ENCODE measurements at regions not wholly inside any gene's neighbourhood (a gene's known extent, or its start where the extent isn't known, plus 50 kb on each side); places are given as distances from the start of the nearest gene placed in this dataset.
A peak's percentile ranks its signal among the peaks of the same experiment; 100 is the strongest.

DNA sequence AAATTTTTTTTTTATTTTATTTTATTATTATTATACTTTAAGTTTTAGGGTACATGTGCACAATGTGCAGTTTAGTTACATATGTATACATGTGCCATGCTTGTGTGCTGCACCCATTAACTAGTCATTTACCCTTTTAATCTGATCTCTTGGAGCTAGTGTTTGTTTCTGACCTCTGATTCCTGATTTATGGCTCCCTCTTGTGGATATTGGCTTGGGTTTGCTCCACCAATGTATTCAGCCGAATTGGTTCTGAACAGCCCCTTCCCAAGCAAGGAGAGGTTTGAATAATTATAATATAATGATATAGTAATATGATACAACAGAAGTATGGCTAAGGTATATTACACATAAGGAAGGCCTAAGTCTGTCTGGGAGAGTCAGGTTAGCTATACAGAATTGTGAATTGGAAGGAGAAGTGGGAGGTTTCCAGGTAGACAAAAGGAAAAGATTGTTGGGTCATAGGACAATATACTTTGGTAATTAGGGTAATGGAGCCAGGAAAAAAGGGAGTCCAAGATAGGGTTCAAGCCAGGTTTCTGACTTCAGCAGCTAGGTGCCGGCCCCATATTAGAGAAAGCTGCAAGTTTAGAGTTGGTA, 53.1 kb upstream of the HMCN1 start:
- POLR2A ChIA-PET, result no interaction called here
- TF ChIP-seq LEF1 (IDR thresholded peaks at IDR 0.05; ENCODE audit: borderline replicate concordance) (no peak), CTBP1 (IDR thresholded peaks at IDR 0.05; ENCODE audit: borderline replicate concordance) (no peak), HDGF (IDR thresholded peaks at IDR 0.05; ENCODE audit: borderline replicate concordance) (no peak), SP1 (IDR thresholded peaks at IDR 0.05) (no peak), L3MBTL2 (conservative IDR thresholded peaks at IDR 0.05) (no peak), SUZ12 (IDR thresholded peaks at IDR 0.05) (no peak), ZNF384 (IDR thresholded peaks at IDR 0.05) (no peak), ELF4 (IDR thresholded peaks at IDR 0.05) (no peak), NFRKB (IDR thresholded peaks at IDR 0.05) (no peak), FOXK2 (IDR thresholded peaks at IDR 0.05) (no peak)
- CTCF ChIA-PET, result interaction anchor here (0.5 to 1.4 kb wide), 12 partner anchors 11 to 875 kb away, joined by 3 to 9 read pairs (median 4); partner anchors contain the start of gene HMCN1
- DNase-seq (ENCODE audit: extremely low spot score), result peak; percentile 52

DNA sequence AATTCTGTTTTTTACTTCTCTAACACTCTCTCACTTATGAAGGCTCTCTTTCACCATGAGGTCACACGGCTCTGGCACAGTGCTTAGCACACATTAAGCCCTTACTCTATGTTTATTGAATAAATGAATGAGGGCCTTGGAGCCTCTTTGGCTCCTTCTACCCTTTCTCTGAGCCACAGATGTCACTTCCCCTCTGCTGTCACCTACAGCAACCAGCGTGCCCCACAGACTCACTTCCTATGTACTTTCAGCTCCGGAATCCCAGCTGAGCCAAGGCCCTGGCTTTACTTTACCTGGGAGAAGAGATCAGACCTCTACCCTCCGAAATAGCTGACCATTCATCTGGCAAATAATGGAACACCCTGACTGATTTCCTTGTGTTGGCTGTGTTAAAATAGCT, 53.7 kb upstream of the HMCN1 start:
- POLR2A ChIA-PET, result no interaction called here
- DNase-seq (ENCODE audit: extremely low spot score), result no peak
- CTCF ChIA-PET, result interaction anchor here (0.6 to 1.4 kb wide), 11 partner anchors 11 to 874 kb away, joined by 3 to 9 read pairs (median 5); partner anchors contain the start of gene HMCN1
- no peak for TF ChIP-seq TARDBP (IDR thresholded peaks at IDR 0.05)
- no peak for TF ChIP-seq FOXK2 (IDR thresholded peaks at IDR 0.05)
- no peak for TF ChIP-seq SUZ12 (IDR thresholded peaks at IDR 0.05)
- no peak for TF ChIP-seq CTBP1 (IDR thresholded peaks at IDR 0.05; ENCODE audit: borderline replicate concordance)
- TF ChIP-seq HDGF (IDR thresholded peaks at IDR 0.05; ENCODE audit: borderline replicate concordance), result no peak
- TF ChIP-seq FOXM1 (IDR thresholded peaks at IDR 0.05; ENCODE audit: borderline replicate concordance), result no peak
- TF ChIP-seq ELF4 (IDR thresholded peaks at IDR 0.05), result no peak

DNA sequence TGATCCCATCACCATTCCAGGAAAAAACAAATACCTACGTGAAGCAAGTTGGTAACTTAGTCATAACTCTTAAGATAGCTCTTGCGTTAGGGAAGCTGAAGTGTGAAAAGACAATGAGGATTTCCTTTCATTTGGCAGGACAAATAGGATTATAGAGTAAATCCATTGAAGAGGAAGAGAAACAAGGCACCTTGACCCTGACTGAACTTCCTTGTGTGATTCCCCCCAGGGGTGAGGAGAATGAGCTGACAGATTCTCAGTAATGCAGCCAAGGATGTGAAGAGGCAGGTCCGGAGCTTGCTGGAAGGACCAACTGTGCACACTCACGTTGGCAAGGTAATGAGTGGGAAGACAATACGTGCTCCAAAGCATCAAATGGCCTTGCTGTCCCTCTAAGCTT, 55.0 kb upstream of the HMCN1 start:
- no peak for DNase-seq (ENCODE audit: extremely low spot score)
- ChIA-PET CTCF (interaction anchor here (0.7 kb wide), 1 partner anchor 9 kb away, joined by 5 read pairs; no protein-coding TSS in a partner anchor), POLR2A (no interaction called here)
- TF ChIP-seq HDGF (IDR thresholded peaks at IDR 0.05; ENCODE audit: borderline replicate concordance), result no peak
- TF ChIP-seq SP1 (IDR thresholded peaks at IDR 0.05), result no peak
- TF ChIP-seq ZNF384 (IDR thresholded peaks at IDR 0.05), result no peak
- TF ChIP-seq FOXM1 (IDR thresholded peaks at IDR 0.05; ENCODE audit: borderline replicate concordance), result no peak

DNA sequence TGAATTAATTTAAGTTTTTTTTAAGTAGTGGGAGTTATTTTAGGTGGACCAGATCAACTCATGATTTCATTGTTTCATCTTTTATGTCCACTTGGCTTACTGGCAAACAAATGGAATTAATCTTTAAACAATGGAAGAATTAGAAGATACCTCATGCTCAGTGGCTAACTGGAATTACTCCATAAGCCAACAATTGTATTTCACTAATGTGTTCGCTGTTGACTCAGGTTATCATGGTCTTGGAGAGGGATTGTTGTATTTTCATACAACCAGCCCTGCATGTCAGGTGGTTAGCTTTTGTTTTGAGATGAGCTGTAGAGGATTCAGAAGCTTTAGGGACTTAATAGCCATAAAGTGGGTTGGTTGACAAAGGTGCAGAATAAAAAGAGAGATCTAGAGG, 57.2 kb upstream of the HMCN1 start:
- no peak for TF ChIP-seq ELF4 (IDR thresholded peaks at IDR 0.05)
- TF ChIP-seq TARDBP (IDR thresholded peaks at IDR 0.05), result no peak
- TF ChIP-seq SUZ12 (IDR thresholded peaks at IDR 0.05), result no peak
- TF ChIP-seq FOXK2 (IDR thresholded peaks at IDR 0.05), result no peak
- TF ChIP-seq L3MBTL2 (conservative IDR thresholded peaks at IDR 0.05), result no peak
- no peak for TF ChIP-seq ZNF384 (IDR thresholded peaks at IDR 0.05)
- no peak for TF ChIP-seq SP1 (IDR thresholded peaks at IDR 0.05)
- no peak for TF ChIP-seq HDGF (IDR thresholded peaks at IDR 0.05; ENCODE audit: borderline replicate concordance)
- TF ChIP-seq NFRKB (IDR thresholded peaks at IDR 0.05), result no peak
- TF ChIP-seq, protein P1, sequence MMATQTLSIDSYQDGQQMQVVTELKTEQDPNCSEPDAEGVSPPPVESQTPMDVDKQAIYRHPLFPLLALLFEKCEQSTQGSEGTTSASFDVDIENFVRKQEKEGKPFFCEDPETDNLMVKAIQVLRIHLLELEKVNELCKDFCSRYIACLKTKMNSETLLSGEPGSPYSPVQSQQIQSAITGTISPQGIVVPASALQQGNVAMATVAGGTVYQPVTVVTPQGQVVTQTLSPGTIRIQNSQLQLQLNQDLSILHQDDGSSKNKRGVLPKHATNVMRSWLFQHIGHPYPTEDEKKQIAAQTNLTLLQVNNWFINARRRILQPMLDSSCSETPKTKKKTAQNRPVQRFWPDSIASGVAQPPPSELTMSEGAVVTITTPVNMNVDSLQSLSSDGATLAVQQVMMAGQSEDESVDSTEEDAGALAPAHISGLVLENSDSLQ (IDR thresholded peaks at IDR 0.05), result no peak
- TF ChIP-seq CTBP1 (IDR thresholded peaks at IDR 0.05; ENCODE audit: borderline replicate concordance), result no peak
- TF ChIP-seq BHLHE40 (IDR thresholded peaks at IDR 0.05; ENCODE audit: borderline replicate concordance), result no peak
- no peak for TF ChIP-seq FOXM1 (IDR thresholded peaks at IDR 0.05; ENCODE audit: borderline replicate concordance)
- no peak for TF ChIP-seq ARNT (IDR thresholded peaks at IDR 0.05)
- ChIA-PET POLR2A (no interaction called here), CTCF (interaction anchor here (0.6 kb wide), 1 partner anchor 115 kb away, joined by 3 read pairs; no protein-coding TSS in a partner anchor)
- DNase-seq (ENCODE audit: extremely low spot score), result no peak

DNA sequence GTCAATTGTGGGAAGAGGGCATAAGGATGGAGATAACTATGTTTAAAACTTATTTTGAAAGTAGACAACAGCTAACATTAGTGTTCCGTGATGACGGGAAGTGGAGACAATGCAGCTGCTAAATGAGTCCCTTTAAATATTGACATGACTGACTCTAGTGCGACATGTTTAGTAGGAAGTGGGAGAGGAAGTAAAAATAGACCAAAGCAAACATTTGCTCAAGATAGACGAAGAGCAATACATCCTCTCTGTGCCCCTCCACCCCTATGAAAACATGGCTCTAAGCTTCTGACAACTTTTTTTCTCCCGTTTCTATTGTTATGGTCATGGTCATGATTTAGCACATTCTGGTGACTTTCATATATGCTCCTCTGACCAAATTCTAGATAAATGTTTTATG, 60.0 kb upstream of the HMCN1 start:
- DNase-seq (ENCODE audit: extremely low spot score), result no peak
- no peak for TF ChIP-seq FOXM1 (IDR thresholded peaks at IDR 0.05; ENCODE audit: borderline replicate concordance)
- TF ChIP-seq ELF4 (IDR thresholded peaks at IDR 0.05), result no peak
- TF ChIP-seq SP1 (IDR thresholded peaks at IDR 0.05), result no peak
- TF ChIP-seq LEF1 (IDR thresholded peaks at IDR 0.05; ENCODE audit: borderline replicate concordance), result no peak
- TF ChIP-seq FOXA1 (IDR thresholded peaks at IDR 0.05), result no peak
- ChIA-PET POLR2A (no interaction called here), CTCF (interaction anchor here (1.7 kb wide), 1 partner anchor 12 kb away, joined by 6 read pairs; no protein-coding TSS in a partner anchor)

DNA sequence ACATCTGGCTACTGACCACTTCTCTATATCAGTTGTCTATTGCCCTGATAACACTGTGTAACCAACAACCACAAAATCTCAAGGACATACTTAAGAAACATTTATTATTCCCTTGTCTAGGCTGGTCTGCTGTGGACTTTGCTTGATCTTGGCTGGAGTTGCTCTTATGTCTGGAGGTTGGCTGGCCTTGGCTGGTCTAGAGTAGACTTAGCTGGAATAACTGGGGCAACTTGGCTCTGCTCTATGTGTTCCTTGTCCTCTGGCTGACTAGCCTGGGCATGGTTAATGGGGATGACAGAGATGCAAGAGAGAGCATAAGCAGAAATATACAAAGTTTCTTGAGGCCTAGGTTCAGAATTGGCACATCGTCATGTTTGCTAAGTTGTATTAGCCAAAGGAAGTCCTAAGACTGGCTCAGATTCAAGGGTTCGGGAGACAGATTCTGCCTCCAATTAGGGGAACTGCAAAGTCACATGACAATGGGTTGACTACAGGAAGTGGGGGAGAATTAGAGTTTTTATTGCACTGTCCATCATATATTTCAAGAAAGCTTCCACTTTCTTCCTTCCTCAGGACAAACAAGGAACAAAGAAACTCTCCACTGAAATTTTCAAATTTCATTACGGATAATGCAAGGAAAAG, 61.4 kb upstream of the HMCN1 start:
- TF ChIP-seq ARNT (IDR thresholded peaks at IDR 0.05), result no peak
- TF ChIP-seq L3MBTL2 (conservative IDR thresholded peaks at IDR 0.05), result no peak
- TF ChIP-seq ZNF384 (IDR thresholded peaks at IDR 0.05), result no peak
- TF ChIP-seq BHLHE40 (IDR thresholded peaks at IDR 0.05; ENCODE audit: borderline replicate concordance), result no peak
- no peak for TF ChIP-seq FOXK2 (IDR thresholded peaks at IDR 0.05)
- POLR2A ChIA-PET, result no interaction called here
- DNase-seq (ENCODE audit: extremely low spot score), result no peak
- CTCF ChIA-PET, result interaction anchor here (1.7 kb wide), 1 partner anchor 11 kb away, joined by 6 read pairs; no protein-coding TSS in a partner anchor

DNA sequence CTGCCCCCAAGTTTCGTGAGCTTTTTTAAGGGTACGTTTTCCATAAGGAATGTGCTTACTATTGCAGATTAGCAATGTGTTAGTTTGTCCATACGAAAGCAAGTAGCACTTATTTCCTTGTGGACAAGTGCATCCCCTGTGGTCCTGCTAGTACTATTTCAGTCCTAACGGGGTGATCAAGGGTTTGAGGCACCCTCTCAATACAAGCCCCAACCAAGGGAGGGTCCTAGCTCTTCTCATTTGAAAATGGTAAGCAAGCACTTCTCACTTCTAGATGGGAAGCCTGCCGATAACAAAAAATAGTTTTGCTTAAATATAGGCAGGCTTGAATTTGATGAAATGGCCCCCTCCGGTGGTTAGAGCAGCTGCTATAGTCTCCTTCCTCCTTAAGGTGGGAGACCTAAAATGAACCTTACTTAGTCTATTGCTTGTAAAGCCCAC, 64.0 kb upstream of the HMCN1 start:
- CTCF ChIA-PET, result interaction anchor here (0.6 to 2.1 kb wide), 7 partner anchors 9 to 832 kb away, joined by 3 to 9 read pairs (median 4); no protein-coding TSS in a partner anchor
- no peak for DNase-seq (ENCODE audit: extremely low spot score)

More for the DNA sequence above, 64.0 kb upstream of the HMCN1 start:
- POLR2A ChIA-PET, result no interaction called here
- TF ChIP-seq LEF1 (IDR thresholded peaks at IDR 0.05; ENCODE audit: borderline replicate concordance) (no peak), FOXK2 (IDR thresholded peaks at IDR 0.05) (no peak), TARDBP (IDR thresholded peaks at IDR 0.05) (no peak), SP1 (IDR thresholded peaks at IDR 0.05) (no peak), ELF4 (IDR thresholded peaks at IDR 0.05) (no peak), ZNF384 (IDR thresholded peaks at IDR 0.05) (no peak), ARNT (IDR thresholded peaks at IDR 0.05) (no peak), SUZ12 (IDR thresholded peaks at IDR 0.05) (no peak), NFRKB (IDR thresholded peaks at IDR 0.05) (no peak), BHLHE40 (IDR thresholded peaks at IDR 0.05; ENCODE audit: borderline replicate concordance) (no peak), CTBP1 (IDR thresholded peaks at IDR 0.05; ENCODE audit: borderline replicate concordance) (no peak), FOXA1 (IDR thresholded peaks at IDR 0.05) (no peak), HDGF (IDR thresholded peaks at IDR 0.05; ENCODE audit: borderline replicate concordance) (no peak), FOXM1 (IDR thresholded peaks at IDR 0.05; ENCODE audit: borderline replicate concordance) (no peak), L3MBTL2 (conservative IDR thresholded peaks at IDR 0.05) (no peak)
- TF ChIP-seq, protein P1 (IDR thresholded peaks at IDR 0.05), result no peak
